Rectal smooth muscle tissue (tissue), 1 donor: ENCODE measurements at regions not wholly inside any gene's neighbourhood (a gene's known extent, or its start where the extent isn't known, plus 50 kb on each side); places are given as distances from the start of the nearest gene placed in this dataset.
A peak's percentile ranks its signal among the peaks of the same experiment; 100 is the strongest.

ENCODE experiments used
- H3K27ac ChIP-seq: one replicate; pipeline ENCODE4 v1.7.0; 2013; ENCODE audit warnings: low read depth, low read length, inconsistent platforms
- H3K27me3 ChIP-seq: one replicate; pipeline ENCODE4 v1.7.0; 2013; ENCODE audit warnings: low read length; ENCODE audit not compliant: control insufficient read depth, insufficient read depth
- H3K36me3 ChIP-seq: one replicate; pipeline ENCODE4 v1.7.0; 2013; ENCODE audit warnings: low read length; ENCODE audit not compliant: control insufficient read depth, insufficient read depth
- H3K4me1 ChIP-seq: one replicate; pipeline ENCODE4 v1.7.0; 2013; ENCODE audit warnings: low read length; ENCODE audit not compliant: control insufficient read depth, insufficient read depth
- H3K4me3 ChIP-seq: one replicate; pipeline ENCODE4 v1.7.0; 2013; ENCODE audit warnings: low read length
- H3K9ac ChIP-seq: one replicate; pipeline ENCODE4 v1.7.0; 2013; ENCODE audit warnings: low read length

DNA sequence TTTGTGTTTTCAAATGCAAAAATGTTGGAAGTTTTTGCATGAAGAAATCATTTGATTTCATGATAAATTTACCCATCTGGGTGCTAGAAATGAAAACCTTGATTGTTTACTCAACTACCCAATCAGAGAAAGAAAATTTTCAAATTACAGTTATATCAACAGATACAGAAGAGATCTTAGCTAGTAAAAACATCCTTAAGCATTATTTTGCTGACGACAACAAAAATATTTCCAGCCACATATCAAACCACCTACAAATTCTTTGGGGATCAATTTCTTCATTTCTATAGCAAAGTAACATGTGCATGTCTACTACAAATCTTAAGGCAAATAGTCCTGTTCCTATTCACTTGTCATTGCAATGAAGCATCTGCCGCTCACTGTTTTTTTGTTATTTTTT is 530.3 kb downstream of the ZIC1 start:
- Histone ChIP-seq H3K27me3 (no peaks in the 10 kb centered on the region), H3K9ac (no peak overlapping the region), H3K4me3 (no peak overlapping the region), H3K27ac (no peak overlapping the region), H3K4me1 (peaks cover 3% of the 10 kb centered on the region), H3K36me3 (no peaks in the 10 kb centered on the region)

DNA sequence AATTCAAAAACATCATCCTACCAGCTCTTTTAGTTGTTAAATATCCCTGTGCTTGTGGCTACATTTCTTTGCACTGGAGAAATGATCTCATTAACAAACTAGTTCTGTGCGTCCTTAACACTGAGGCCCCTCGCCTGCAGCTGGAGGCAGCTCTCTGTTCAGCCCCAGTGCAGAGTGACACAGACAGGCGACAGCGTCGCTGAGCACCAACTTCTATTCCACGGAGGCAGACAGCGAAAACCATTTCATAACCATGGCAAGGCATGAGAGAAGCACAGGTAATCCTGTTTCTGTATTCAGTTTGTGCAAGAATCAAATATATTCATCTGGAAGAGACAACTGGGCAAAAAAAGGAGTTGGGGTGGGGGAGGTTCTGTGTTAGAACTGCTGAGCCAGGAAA is 530.7 kb downstream of the ZIC1 start:
- Histone ChIP-seq H3K4me3 (no peak overlapping the region), H3K36me3 (no peaks in the 10 kb centered on the region), H3K9ac (no peak overlapping the region), H3K27me3 (no peaks in the 10 kb centered on the region), H3K4me1 (peaks cover 3% of the 10 kb centered on the region), H3K27ac (no peak overlapping the region)

DNA sequence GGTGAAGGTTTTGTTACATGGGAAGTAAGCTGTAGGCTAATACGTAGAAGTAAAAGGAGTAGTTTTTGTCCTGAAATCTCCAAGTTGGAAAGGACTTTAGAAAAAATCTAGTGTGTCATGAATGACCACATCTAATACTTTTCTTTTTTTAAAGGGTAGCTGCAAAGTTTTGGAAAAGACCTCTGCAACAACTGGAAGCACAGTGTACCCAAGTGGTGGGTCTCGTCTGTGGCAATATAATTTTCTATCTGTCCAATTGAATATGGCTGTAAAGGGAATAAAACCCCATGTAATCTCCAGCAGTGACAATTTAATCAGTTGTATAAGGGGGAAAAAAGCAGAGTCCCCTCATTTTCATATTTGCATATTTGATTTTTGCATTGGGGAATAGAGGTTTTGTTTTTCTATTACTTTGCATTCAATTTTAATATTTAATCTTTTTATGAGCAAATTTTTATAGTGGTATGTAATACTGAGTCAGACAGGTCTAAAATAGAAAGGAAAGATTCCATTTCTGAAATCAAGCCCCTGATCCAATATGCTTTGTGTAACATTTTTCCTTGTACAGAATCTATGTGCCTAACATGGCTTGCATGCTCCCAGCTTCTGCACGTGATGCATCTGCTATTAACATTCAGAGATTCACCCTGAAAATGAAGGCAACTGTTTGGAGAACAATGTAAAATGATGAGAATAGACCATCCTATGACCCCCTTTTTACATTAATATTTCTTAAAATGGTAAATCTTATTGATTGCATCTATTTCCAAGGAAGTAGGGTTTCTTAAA is 531.4 kb downstream of the ZIC1 start:
- Histone ChIP-seq H3K27ac (no peak overlapping the region), H3K27me3 (no peaks in the 10 kb centered on the region), H3K4me3 (no peak overlapping the region), H3K9ac (no peak overlapping the region), H3K36me3 (no peaks in the 10 kb centered on the region), H3K4me1 (peaks cover 3% of the 10 kb centered on the region)

DNA sequence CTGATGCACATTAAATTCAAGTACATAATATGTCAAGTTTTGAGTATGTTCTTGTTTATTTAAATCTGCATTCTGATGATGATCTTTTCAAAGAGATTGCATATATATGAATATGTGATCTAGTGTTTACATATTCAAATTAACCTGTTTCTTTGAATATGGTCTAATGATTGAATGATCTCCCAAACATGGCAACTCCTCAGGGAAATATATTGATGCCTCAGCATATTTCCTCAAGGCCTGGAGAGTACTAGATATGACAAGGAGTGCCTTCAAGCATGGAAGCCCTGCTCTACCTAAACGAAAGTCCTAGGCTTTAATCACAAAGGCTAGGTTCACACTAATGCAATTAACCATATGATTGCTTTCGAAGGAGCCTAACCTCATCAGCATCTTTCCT is 532.8 kb downstream of the ZIC1 start:
- Histone ChIP-seq H3K4me1 (peaks cover 5% of the 10 kb centered on the region), H3K27ac (no peak overlapping the region), H3K4me3 (no peak overlapping the region), H3K36me3 (no peaks in the 10 kb centered on the region), H3K27me3 (no peaks in the 10 kb centered on the region), H3K9ac (no peak overlapping the region)

DNA sequence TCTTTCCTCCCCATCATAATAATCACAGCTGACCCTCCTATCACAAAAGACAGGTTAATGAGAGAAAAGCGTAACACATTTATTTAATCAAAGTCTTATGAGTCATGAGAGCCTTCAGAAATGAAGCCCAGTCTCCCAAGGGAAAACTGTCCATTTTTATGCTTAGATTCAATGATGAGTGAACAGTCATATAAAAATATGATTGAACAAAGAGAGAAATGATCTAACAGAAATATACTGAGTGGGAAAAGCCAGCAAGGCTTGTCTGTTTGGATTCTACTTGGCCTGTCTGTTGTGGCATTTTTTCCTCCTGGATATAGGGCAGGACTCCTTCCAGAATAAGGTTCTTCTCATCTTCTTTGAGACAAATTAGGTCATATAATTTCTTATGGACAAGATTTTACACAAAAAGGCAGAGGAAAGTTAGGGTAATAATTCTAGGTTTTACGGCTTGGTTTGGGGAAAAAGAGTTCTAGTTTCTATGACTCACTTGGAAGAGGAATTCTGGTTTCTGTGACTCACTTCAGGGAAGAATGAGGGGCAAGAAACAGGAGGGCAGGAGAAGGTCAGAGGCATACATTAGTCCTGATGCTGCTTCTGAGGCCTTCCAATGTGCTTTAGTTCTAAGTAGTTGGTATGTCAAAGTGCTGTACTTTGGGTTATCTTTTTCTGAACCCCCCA is 534.2 kb downstream of the ZIC1 start:
- Histone ChIP-seq H3K27ac (peak overlapping the region; percentile 63), H3K4me1 (peaks cover 5% of the 10 kb centered on the region), H3K4me3 (no peak overlapping the region)

DNA sequence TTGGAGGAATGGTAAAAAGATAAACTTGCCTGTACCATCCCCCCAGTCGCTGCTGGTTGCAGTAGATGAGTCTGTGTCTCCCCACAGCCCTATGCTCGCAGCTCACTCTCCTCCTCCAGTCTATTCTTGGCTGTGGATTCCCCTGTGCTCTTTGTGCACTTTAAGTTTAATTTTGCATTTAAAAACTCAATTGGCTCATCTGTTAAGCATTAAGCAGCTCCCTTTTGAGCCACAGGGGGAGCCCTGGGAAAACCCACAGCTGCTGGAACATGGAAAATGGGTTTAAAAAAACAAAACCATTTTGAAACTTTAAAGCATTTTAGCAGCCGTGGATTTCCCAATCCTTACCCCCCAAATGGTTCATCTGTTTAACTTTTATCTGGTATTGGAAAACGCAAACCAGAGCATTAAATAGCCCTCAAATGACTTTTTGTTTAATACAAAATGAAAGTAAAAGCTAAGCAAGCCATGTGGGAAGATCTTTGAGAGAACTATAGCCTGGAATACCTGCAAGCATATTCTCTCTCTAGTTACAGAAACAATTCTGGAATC is 536.9 kb downstream of the ZIC1 start:
- Histone ChIP-seq H3K27ac (peak overlapping the region; percentile 45), H3K9ac (no peak overlapping the region)

More for the DNA sequence above, 534.2 kb downstream of the ZIC1 start:
- no peak overlapping the region for H3K9ac ChIP-seq
- H3K36me3 ChIP-seq, result no peaks in the 10 kb centered on the region
- H3K27me3 ChIP-seq, result no peaks in the 10 kb centered on the region

DNA sequence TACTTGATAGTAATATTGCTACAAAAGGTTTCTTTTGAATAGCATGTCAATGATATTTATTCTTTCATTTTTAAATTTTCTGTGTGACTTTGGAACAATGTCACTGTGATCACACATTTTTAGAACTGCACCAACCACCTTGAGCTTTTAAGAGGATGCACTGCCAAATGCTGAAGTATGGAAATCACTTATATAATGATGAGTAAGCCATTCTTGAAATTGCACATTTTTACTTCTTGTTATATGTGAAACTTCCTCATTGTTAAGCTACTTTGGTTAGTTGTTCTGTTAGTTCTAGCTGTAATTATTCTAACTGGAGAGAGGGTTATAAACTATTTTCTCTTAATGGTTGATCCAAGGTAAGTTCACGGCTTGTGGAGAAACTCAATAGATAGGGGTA is 547.5 kb downstream of the ZIC1 start:
- Histone ChIP-seq H3K27me3 (no peaks in the 10 kb centered on the region), H3K9ac (no peak overlapping the region), H3K4me1 (no peaks in the 10 kb centered on the region), H3K36me3 (no peaks in the 10 kb centered on the region), H3K27ac (no peak overlapping the region), H3K4me3 (no peak overlapping the region)

More for the DNA sequence above, 536.9 kb downstream of the ZIC1 start:
- H3K36me3 ChIP-seq, result no peaks in the 10 kb centered on the region
- peaks cover 5% of the 10 kb centered on the region for H3K4me1 ChIP-seq
- peak overlapping the region; percentile 32 for H3K4me3 ChIP-seq
- no peaks in the 10 kb centered on the region for H3K27me3 ChIP-seq

DNA sequence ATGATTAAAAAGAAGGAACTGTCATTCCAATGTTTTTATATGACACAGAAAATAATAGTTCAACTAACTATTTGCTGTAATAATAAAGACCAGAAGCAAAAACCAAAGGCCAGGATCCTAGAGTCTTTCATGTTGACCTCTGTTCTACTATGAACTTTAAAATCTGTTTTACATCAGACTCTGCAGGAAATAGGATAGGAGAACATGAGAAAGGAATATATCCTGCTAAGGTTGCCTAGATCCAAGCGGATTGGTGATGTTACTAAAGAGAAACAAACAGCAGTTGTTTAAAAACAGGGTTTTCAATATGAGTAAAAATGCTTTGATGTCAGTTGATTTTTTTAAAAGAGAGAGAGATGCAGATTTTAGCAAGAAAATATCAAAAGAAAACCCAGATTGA is 549.6 kb downstream of the ZIC1 start:
- Histone ChIP-seq H3K4me3 (no peak overlapping the region), H3K9ac (no peak overlapping the region), H3K27ac (no peak overlapping the region), H3K27me3 (no peaks in the 10 kb centered on the region), H3K36me3 (no peaks in the 10 kb centered on the region), H3K4me1 (no peaks in the 10 kb centered on the region)

DNA sequence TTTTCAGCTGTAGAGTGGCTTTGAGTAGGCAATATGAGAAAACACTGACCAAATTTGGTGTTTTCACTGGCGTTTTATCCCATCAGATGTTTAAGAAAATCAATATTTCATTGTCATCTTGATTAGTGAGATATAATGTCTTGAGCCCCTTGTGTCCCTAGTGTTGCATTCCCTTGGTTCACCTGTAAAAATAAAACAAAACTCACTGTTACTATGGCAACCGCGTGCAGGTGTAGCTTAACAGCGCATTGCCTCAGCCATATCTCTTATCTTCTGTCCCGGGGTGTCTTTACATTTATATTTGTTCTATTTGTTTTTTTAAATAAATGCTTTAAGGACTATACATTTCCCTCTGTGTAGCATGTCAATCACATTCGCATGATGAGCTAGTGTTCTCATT is 551.6 kb downstream of the ZIC1 start:
- no peaks in the 10 kb centered on the region for H3K36me3 ChIP-seq
- H3K27ac ChIP-seq, result no peak overlapping the region
- no peaks in the 10 kb centered on the region for H3K4me1 ChIP-seq
- no peaks in the 10 kb centered on the region for H3K27me3 ChIP-seq
- H3K9ac ChIP-seq, result no peak overlapping the region
- H3K4me3 ChIP-seq, result no peak overlapping the region

DNA sequence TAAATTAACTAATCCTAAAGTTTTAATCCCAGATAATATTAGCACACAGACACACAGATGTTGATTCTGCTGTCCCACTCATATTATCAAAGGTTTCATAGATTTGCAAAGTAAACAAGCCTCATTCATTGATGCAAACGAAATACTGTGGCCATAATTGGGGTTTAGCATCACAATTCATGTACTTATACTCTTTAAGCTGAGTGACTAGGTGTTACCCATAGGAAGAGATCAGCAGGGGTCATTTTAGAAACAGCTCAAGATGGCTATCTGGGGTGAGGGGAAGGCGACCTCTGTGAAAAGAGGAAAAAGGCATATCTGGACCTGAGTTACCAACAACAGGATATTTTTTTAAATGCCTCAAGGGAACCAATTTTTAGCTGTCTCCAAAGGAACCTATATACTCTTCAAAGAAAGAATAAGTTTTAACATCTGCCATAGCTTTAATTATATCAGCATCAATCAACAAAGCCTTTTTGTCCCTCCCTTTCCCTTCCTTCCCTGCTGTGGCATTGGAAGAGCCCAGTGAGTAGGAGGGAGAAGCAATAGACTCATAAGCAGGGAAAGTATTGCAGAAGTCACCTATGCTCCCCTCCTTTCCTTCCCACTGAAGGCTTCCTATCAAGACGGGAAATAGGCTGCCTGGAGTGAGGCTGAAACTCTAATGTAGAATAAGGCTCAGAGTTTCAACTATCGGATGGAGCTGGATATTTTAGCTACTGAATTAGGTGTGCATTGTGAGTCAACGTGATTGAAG is 553.4 kb downstream of the ZIC1 start:
- no peak overlapping the region for H3K9ac ChIP-seq
- no peaks in the 10 kb centered on the region for H3K4me1 ChIP-seq
- no peak overlapping the region for H3K4me3 ChIP-seq
- H3K36me3 ChIP-seq, result no peaks in the 10 kb centered on the region
- no peak overlapping the region for H3K27ac ChIP-seq
- no peaks in the 10 kb centered on the region for H3K27me3 ChIP-seq

DNA sequence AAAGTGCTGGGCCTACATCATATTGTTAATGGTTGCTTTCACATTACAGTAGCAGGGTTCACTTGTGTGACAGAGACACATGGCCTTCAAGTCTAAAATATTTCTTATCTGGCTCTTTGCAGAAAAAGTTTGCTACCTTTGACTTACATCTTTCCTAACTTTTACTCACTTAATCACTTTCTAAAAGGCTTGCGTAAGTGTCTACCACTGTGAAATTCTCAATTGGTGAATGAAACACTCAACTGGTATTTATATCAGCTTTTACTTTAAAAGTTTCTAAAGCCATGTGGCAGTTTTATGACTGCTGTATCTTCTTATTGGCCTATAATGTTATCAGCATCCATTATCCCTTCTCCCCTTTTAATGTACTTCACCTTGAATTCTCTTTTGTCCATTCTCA is 554.5 kb downstream of the ZIC1 start:
- Histone ChIP-seq H3K9ac (no peak overlapping the region), H3K27ac (no peak overlapping the region), H3K36me3 (no peaks in the 10 kb centered on the region), H3K4me1 (no peaks in the 10 kb centered on the region), H3K4me3 (no peak overlapping the region), H3K27me3 (no peaks in the 10 kb centered on the region)

DNA sequence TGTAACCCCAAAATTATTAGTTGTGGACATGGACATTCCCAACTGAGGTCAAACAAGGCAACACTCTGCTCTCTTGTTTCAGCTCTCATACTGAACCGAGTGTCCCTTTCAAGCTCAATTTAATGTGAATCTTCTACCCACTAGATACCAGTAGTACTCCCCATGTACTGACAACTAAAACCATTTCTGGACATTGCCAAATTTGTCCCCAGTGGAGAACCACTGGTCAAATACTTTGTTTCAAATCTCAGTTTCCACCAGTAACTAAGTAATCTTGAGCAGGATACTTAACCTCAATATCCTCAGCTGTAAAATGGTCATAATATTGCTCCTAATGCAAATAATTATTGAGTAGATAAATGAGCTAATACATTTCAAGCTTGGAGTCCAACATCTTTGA is 566.0 kb downstream of the ZIC1 start:
- no peak overlapping the region for H3K27ac ChIP-seq
- H3K4me1 ChIP-seq, result no peaks in the 10 kb centered on the region
- no peaks in the 10 kb centered on the region for H3K27me3 ChIP-seq
- no peaks in the 10 kb centered on the region for H3K36me3 ChIP-seq
- H3K4me3 ChIP-seq, result no peak overlapping the region
- no peak overlapping the region for H3K9ac ChIP-seq
